ENCODE measurements at regions not wholly inside any gene's neighbourhood (a gene's known extent, or its start where the extent isn't known, plus 50 kb on each side); places are given as distances from the start of the nearest gene placed in this dataset.

- no peak overlapping the region for H3K4me3 ChIP-seq (ENCODE audit: low read depth in 1 of 2, low read length in 2 of 2)
- H3K27ac ChIP-seq (ENCODE audit: low read depth in 2 of 2, low read length in 1 of 2), result no peak overlapping the region
- WGBS, 2 donors, result 47 to 48% methylated on average over 3 of the region's 3 CpGs
- H3K27me3 ChIP-seq (ENCODE audit: control insufficient read depth in 1 of 2, insufficient read depth in 2 of 2, low read length in 2 of 2), result no peaks in the 10 kb centered on the region
- no peaks in the 10 kb centered on the region for H3K36me3 ChIP-seq (ENCODE audit: control insufficient read depth in 2 of 2, insufficient read depth in 2 of 2, low read length in 1 of 2)
- H3K4me1 ChIP-seq (ENCODE audit: control insufficient read depth in 2 of 2, insufficient read depth in 2 of 2, low read length in 1 of 2), result no peaks in the 10 kb centered on the region
- H3K9me3 ChIP-seq (ENCODE audit: control insufficient read depth in 2 of 2, insufficient read depth in 1 of 2, low read depth in 1 of 2, low read length in 1 of 2), result no peaks in the 10 kb centered on the region
Observed at GRCh38 chr9:119955276-119955675, 586.0 kb upstream of the BRINP1 start.

GRCh38 chr9:119951591-119951990, 582.4 kb upstream of the BRINP1 start:
- Histone ChIP-seq H3K9me3 (ENCODE audit: control insufficient read depth in 2 of 2, insufficient read depth in 1 of 2, low read depth in 1 of 2, low read length in 1 of 2) (no peaks in the 10 kb centered on the region), H3K27me3 (ENCODE audit: control insufficient read depth in 1 of 2, insufficient read depth in 2 of 2, low read length in 2 of 2) (no peaks in the 10 kb centered on the region), H3K4me1 (ENCODE audit: control insufficient read depth in 2 of 2, insufficient read depth in 2 of 2, low read length in 1 of 2) (no peaks in the 10 kb centered on the region), H3K27ac (ENCODE audit: low read depth in 2 of 2, low read length in 1 of 2) (no peak overlapping the region), H3K36me3 (ENCODE audit: control insufficient read depth in 2 of 2, insufficient read depth in 2 of 2, low read length in 1 of 2) (no peaks in the 10 kb centered on the region), H3K4me3 (ENCODE audit: low read depth in 1 of 2, low read length in 2 of 2) (no peak overlapping the region)
- WGBS, 2 donors, result 55 to 65% methylated on average over 3 of the region's 3 CpGs

GRCh38 chr9:119951090-119951489, 581.9 kb upstream of the BRINP1 start:
- Histone ChIP-seq H3K27ac (ENCODE audit: low read depth in 2 of 2, low read length in 1 of 2) (no peak overlapping the region), H3K36me3 (ENCODE audit: control insufficient read depth in 2 of 2, insufficient read depth in 2 of 2, low read length in 1 of 2) (no peaks in the 10 kb centered on the region), H3K27me3 (ENCODE audit: control insufficient read depth in 1 of 2, insufficient read depth in 2 of 2, low read length in 2 of 2) (no peaks in the 10 kb centered on the region), H3K9me3 (ENCODE audit: control insufficient read depth in 2 of 2, insufficient read depth in 1 of 2, low read depth in 1 of 2, low read length in 1 of 2) (no peaks in the 10 kb centered on the region), H3K4me1 (ENCODE audit: control insufficient read depth in 2 of 2, insufficient read depth in 2 of 2, low read length in 1 of 2) (no peaks in the 10 kb centered on the region), H3K4me3 (ENCODE audit: low read depth in 1 of 2, low read length in 2 of 2) (no peak overlapping the region)
- 35 to 38% methylated on average over 1 of the region's 1 CpG for WGBS, 2 donors

GRCh38 chr9:119945686-119946085, 576.5 kb upstream of the BRINP1 start:
- 68 to 72% methylated on average over 7 of the region's 7 CpGs for WGBS, 2 donors

GRCh38 chr9:119941091-119941490, 571.9 kb upstream of the BRINP1 start:
- Histone ChIP-seq H3K27me3 (ENCODE audit: control insufficient read depth in 1 of 2, insufficient read depth in 2 of 2, low read length in 2 of 2) (no peaks in the 10 kb centered on the region), H3K36me3 (ENCODE audit: control insufficient read depth in 2 of 2, insufficient read depth in 2 of 2, low read length in 1 of 2) (no peaks in the 10 kb centered on the region), H3K27ac (ENCODE audit: low read depth in 2 of 2, low read length in 1 of 2) (no peak overlapping the region), H3K9me3 (ENCODE audit: control insufficient read depth in 2 of 2, insufficient read depth in 1 of 2, low read depth in 1 of 2, low read length in 1 of 2) (no peaks in the 10 kb centered on the region), H3K4me3 (ENCODE audit: low read depth in 1 of 2, low read length in 2 of 2) (no peak overlapping the region), H3K4me1 (ENCODE audit: control insufficient read depth in 2 of 2, insufficient read depth in 2 of 2, low read length in 1 of 2) (no peaks in the 10 kb centered on the region)
- WGBS, 2 donors, result 71 to 85% methylated on average over 1 of the region's 1 CpG

More at GRCh38 chr9:119945686-119946085, 576.5 kb upstream of the BRINP1 start:
- Histone ChIP-seq H3K9me3 (ENCODE audit: control insufficient read depth in 2 of 2, insufficient read depth in 1 of 2, low read depth in 1 of 2, low read length in 1 of 2) (no peaks in the 10 kb centered on the region), H3K4me1 (ENCODE audit: control insufficient read depth in 2 of 2, insufficient read depth in 2 of 2, low read length in 1 of 2) (no peaks in the 10 kb centered on the region), H3K4me3 (ENCODE audit: low read depth in 1 of 2, low read length in 2 of 2) (no peak overlapping the region), H3K27ac (ENCODE audit: low read depth in 2 of 2, low read length in 1 of 2) (no peak overlapping the region), H3K36me3 (ENCODE audit: control insufficient read depth in 2 of 2, insufficient read depth in 2 of 2, low read length in 1 of 2) (no peaks in the 10 kb centered on the region), H3K27me3 (ENCODE audit: control insufficient read depth in 1 of 2, insufficient read depth in 2 of 2, low read length in 2 of 2) (no peaks in the 10 kb centered on the region)

- Histone ChIP-seq H3K4me3 (ENCODE audit: low read depth in 1 of 2, low read length in 2 of 2) (no peak overlapping the region), H3K27ac (ENCODE audit: low read depth in 2 of 2, low read length in 1 of 2) (no peak overlapping the region), H3K36me3 (ENCODE audit: control insufficient read depth in 2 of 2, insufficient read depth in 2 of 2, low read length in 1 of 2) (no peaks in the 10 kb centered on the region), H3K9me3 (ENCODE audit: control insufficient read depth in 2 of 2, insufficient read depth in 1 of 2, low read depth in 1 of 2, low read length in 1 of 2) (no peaks in the 10 kb centered on the region), H3K4me1 (ENCODE audit: control insufficient read depth in 2 of 2, insufficient read depth in 2 of 2, low read length in 1 of 2) (no peaks in the 10 kb centered on the region), H3K27me3 (ENCODE audit: control insufficient read depth in 1 of 2, insufficient read depth in 2 of 2, low read length in 2 of 2) (no peaks in the 10 kb centered on the region)
- 16 to 42% methylated on average over 2 of the region's 2 CpGs for WGBS, 2 donors
Observed at GRCh38 chr9:119938871-119939270, 569.6 kb upstream of the BRINP1 start.

- 54 to 61% methylated on average over 4 of the region's 4 CpGs for WGBS, 2 donors
- H3K36me3 ChIP-seq (ENCODE audit: control insufficient read depth in 2 of 2, insufficient read depth in 2 of 2, low read length in 1 of 2), result no peaks in the 10 kb centered on the region
- H3K4me1 ChIP-seq (ENCODE audit: control insufficient read depth in 2 of 2, insufficient read depth in 2 of 2, low read length in 1 of 2), result no peaks in the 10 kb centered on the region
- H3K9me3 ChIP-seq (ENCODE audit: control insufficient read depth in 2 of 2, insufficient read depth in 1 of 2, low read depth in 1 of 2, low read length in 1 of 2), result no peaks in the 10 kb centered on the region
- no peak overlapping the region for H3K4me3 ChIP-seq (ENCODE audit: low read depth in 1 of 2, low read length in 2 of 2)
- no peaks in the 10 kb centered on the region for H3K27me3 ChIP-seq (ENCODE audit: control insufficient read depth in 1 of 2, insufficient read depth in 2 of 2, low read length in 2 of 2)
- no peak overlapping the region for H3K27ac ChIP-seq (ENCODE audit: low read depth in 2 of 2, low read length in 1 of 2)
Observed at GRCh38 chr9:119934497-119934896, 565.3 kb upstream of the BRINP1 start.

GRCh38 chr9:119933191-119933590, 564.0 kb upstream of the BRINP1 start:
- no peak overlapping the region for H3K4me3 ChIP-seq (ENCODE audit: low read depth in 1 of 2, low read length in 2 of 2)
- 90 to 91% methylated on average over 5 of the region's 5 CpGs for WGBS, 2 donors
- H3K4me1 ChIP-seq (ENCODE audit: control insufficient read depth in 2 of 2, insufficient read depth in 2 of 2, low read length in 1 of 2), result no peaks in the 10 kb centered on the region
- H3K27ac ChIP-seq (ENCODE audit: low read depth in 2 of 2, low read length in 1 of 2), result no peak overlapping the region
- H3K36me3 ChIP-seq (ENCODE audit: control insufficient read depth in 2 of 2, insufficient read depth in 2 of 2, low read length in 1 of 2), result no peaks in the 10 kb centered on the region
- no peaks in the 10 kb centered on the region for H3K9me3 ChIP-seq (ENCODE audit: control insufficient read depth in 2 of 2, insufficient read depth in 1 of 2, low read depth in 1 of 2, low read length in 1 of 2)
- no peaks in the 10 kb centered on the region for H3K27me3 ChIP-seq (ENCODE audit: control insufficient read depth in 1 of 2, insufficient read depth in 2 of 2, low read length in 2 of 2)

- Histone ChIP-seq H3K9me3 (ENCODE audit: control insufficient read depth in 2 of 2, insufficient read depth in 1 of 2, low read depth in 1 of 2, low read length in 1 of 2) (no peaks in the 10 kb centered on the region), H3K27me3 (ENCODE audit: control insufficient read depth in 1 of 2, insufficient read depth in 2 of 2, low read length in 2 of 2) (no peaks in the 10 kb centered on the region), H3K4me1 (ENCODE audit: control insufficient read depth in 2 of 2, insufficient read depth in 2 of 2, low read length in 1 of 2) (no peaks in the 10 kb centered on the region), H3K4me3 (ENCODE audit: low read depth in 1 of 2, low read length in 2 of 2) (no peak overlapping the region), H3K36me3 (ENCODE audit: control insufficient read depth in 2 of 2, insufficient read depth in 2 of 2, low read length in 1 of 2) (no peaks in the 10 kb centered on the region), H3K27ac (ENCODE audit: low read depth in 2 of 2, low read length in 1 of 2) (no peak overlapping the region)
- 76 to 87% methylated on average over 4 of the region's 4 CpGs for WGBS, 2 donors
Observed at GRCh38 chr9:119924736-119925135, 555.5 kb upstream of the BRINP1 start.

GRCh38 chr9:119917175-119917574, 547.9 kb upstream of the BRINP1 start:
- no peaks in the 10 kb centered on the region for H3K9me3 ChIP-seq (ENCODE audit: control insufficient read depth in 2 of 2, insufficient read depth in 1 of 2, low read depth in 1 of 2, low read length in 1 of 2)
- no peaks in the 10 kb centered on the region for H3K36me3 ChIP-seq (ENCODE audit: control insufficient read depth in 2 of 2, insufficient read depth in 2 of 2, low read length in 1 of 2)
- no peaks in the 10 kb centered on the region for H3K27me3 ChIP-seq (ENCODE audit: control insufficient read depth in 1 of 2, insufficient read depth in 2 of 2, low read length in 2 of 2)
- H3K27ac ChIP-seq (ENCODE audit: low read depth in 2 of 2, low read length in 1 of 2), result no peak overlapping the region
- H3K4me3 ChIP-seq (ENCODE audit: low read depth in 1 of 2, low read length in 2 of 2), result no peak overlapping the region
- WGBS, 2 donors, result 89 to 92% methylated on average over 5 of the region's 5 CpGs
- no peaks in the 10 kb centered on the region for H3K4me1 ChIP-seq (ENCODE audit: control insufficient read depth in 2 of 2, insufficient read depth in 2 of 2, low read length in 1 of 2)
